Upper lobe of left lung (tissue), 6 donors: ENCODE measurements at regions not wholly inside any gene's neighbourhood (a gene's known extent, or its start where the extent isn't known, plus 50 kb on each side); places are given as distances from the start of the nearest gene placed in this dataset.
"Not testable (repeated sequence)": the region's sequence is repeated elsewhere in the genome, so short reads cannot be mapped to it uniquely, and the experiment has no call there.

Experiments used
- ATAC-seq, 2 donors: fragments of 200-7000 bp; cut with Tn5 transposase; one replicate each; pipeline ENCODE4 v1.9.1; 2022; ENCODE audit warnings: mild to moderate bottlenecking in 2 of 2, moderate library complexity in 2 of 2; ENCODE audit not compliant: low FRiP score in 2 of 2
- DNase-seq, 2 donors: peaks; one replicate each; pipeline ENCODE4 v3.0.0-alpha.2; 2019 to 2020
- H3K27ac ChIP-seq, 4 donors: fragments of 200-600 bp; sonication (generic); one replicate each; pipeline ENCODE4 v1.5.1; 2016 to 2019
- H3K27me3 ChIP-seq, 4 donors: fragments of 200-600 bp; sonication (generic); one replicate each; pipeline ENCODE4 v1.5.1; 2017 to 2019
- H3K36me3 ChIP-seq, 4 donors: fragments of 200-600 bp; sonication (generic); one replicate each; pipeline ENCODE4 v1.5.1; 2016 to 2019
- H3K4me1 ChIP-seq, 4 donors: fragments of 200-600 bp; sonication (generic); one replicate each; pipeline ENCODE4 v1.5.1; 2018 to 2019
- H3K4me3 ChIP-seq, 4 donors: fragments of 200-600 bp; sonication (generic); one replicate each; pipeline ENCODE4 v1.5.1; 2017 to 2019; ENCODE audit warnings: mild to moderate bottlenecking in 2 of 4, moderate library complexity in 1 of 4
- H3K9me3 ChIP-seq, 4 donors: fragments of 200-600 bp; sonication (generic); one replicate each; pipeline ENCODE4 v1.5.1; 2018 to 2019
- EP300 ChIP-seq, 4 donors: sonication (generic); formaldehyde crosslinking; IDR thresholded peaks; one replicate each; pipeline ENCODE4 v1.5.1; 2017; ENCODE audit warnings: antibody characterized with exemption in 4 of 4, control low read depth in 2 of 4
- POLR2A ChIP-seq, 4 donors: fragments of 450-650 bp; IDR thresholded peaks; one replicate each; pipeline ENCODE4 v1.5.1; 2016 to 2017; ENCODE audit warnings: antibody characterized with exemption in 4 of 4, mild to moderate bottlenecking in 2 of 4
- POLR2AphosphoS5 ChIP-seq, 2 donors: sonication (generic); formaldehyde crosslinking; IDR thresholded peaks; one replicate each; pipeline ENCODE4 v1.5.1; 2017; ENCODE audit warnings: antibody characterized with exemption in 2 of 2
- WGBS, 2 donors: methylation state at CpG; one replicate each; pipeline ENCODE4 v1.1.5; 2017 to 2018; 5-methylcytosine and 5-hydroxymethylcytosine counted together
- TF ChIP-seq, protein P1 (sequence below), 6 experiments: fragments of 450-650 bp in 4 of 6; fragments of 200-600 bp in 2 of 6; sonication (generic) in 2 of 6; IDR thresholded peaks; one replicate each; pipeline ENCODE4 v1.5.1; 2016 to 2019; ENCODE audit warnings: antibody characterized with exemption in 6 of 6
- donor health status: DM: no; HTN: no; CAD: no; lungs with moderate emphysema.
- donor health status: DM: no; HTN: yes; CAD: no; lungs with severe emphysema.

- TF ChIP-seq EP300 (IDR thresholded peaks at IDR 0.05) (no peak), POLR2AphosphoS5 (IDR thresholded peaks at IDR 0.05) (no peak), POLR2A (IDR thresholded peaks at IDR 0.05) (no peak)
- TF ChIP-seq, protein P1, sequence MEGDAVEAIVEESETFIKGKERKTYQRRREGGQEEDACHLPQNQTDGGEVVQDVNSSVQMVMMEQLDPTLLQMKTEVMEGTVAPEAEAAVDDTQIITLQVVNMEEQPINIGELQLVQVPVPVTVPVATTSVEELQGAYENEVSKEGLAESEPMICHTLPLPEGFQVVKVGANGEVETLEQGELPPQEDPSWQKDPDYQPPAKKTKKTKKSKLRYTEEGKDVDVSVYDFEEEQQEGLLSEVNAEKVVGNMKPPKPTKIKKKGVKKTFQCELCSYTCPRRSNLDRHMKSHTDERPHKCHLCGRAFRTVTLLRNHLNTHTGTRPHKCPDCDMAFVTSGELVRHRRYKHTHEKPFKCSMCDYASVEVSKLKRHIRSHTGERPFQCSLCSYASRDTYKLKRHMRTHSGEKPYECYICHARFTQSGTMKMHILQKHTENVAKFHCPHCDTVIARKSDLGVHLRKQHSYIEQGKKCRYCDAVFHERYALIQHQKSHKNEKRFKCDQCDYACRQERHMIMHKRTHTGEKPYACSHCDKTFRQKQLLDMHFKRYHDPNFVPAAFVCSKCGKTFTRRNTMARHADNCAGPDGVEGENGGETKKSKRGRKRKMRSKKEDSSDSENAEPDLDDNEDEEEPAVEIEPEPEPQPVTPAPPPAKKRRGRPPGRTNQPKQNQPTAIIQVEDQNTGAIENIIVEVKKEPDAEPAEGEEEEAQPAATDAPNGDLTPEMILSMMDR (IDR thresholded peaks at IDR 0.05), result no peak
- 88 to 93% methylated on average over 3 of the region's 3 CpGs for WGBS, 2 donors
- H3K4me1 ChIP-seq, result peaks cover 0 to 3% (median 0%) of the 10 kb centered on the region in 4 donors
- DNase-seq (no peak), ATAC-seq (no peak)
- no peaks in the 10 kb centered on the region for H3K9me3 ChIP-seq
- no peak overlapping the region for H3K27ac ChIP-seq
- H3K36me3 ChIP-seq, result no peaks in the 10 kb centered on the region
- no peak overlapping the region for H3K4me3 ChIP-seq
- no peaks in the 10 kb centered on the region for H3K27me3 ChIP-seq
Observed at GRCh38 chr14:59137256-59137655, 51.2 kb upstream of the DAAM1 start.

DNA sequence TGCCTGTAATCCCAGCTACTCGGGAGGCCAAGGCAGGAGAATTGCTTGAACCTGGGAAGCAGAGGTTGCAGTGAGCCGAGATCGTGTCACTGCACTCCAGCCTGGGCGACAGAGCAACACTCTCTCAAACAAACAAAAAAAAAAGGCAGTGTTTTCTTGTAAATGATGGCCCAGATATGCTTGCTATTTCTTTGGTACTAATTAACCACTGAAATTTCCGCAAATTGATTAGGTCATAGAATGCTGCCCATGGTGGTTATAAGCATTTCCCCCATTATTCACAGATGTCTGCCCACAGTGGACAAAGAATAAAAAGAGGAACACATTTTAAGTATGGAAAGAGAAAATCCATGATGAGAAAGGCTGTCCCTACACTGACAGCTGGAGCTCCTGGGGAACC lies 49.9 kb upstream of the DAAM1 start:
- H3K4me3 ChIP-seq, H3K4me1 ChIP-seq, H3K27ac ChIP-seq, H3K9me3 ChIP-seq, DNase-seq, H3K36me3 ChIP-seq, H3K27me3 ChIP-seq, ATAC-seq: not testable (repeated sequence)
- 74 to 79% methylated on average over 5 of the region's 5 CpGs for WGBS, 2 donors
